Activated CD4-positive, alpha-beta T cell treated with anti-CD3 and anti-CD28 coated beads for 1 hour (primary cell): ENCODE measurements at regions not wholly inside any gene's neighbourhood (a gene's known extent, or its start where the extent isn't known, plus 50 kb on each side); places are given as distances from the start of the nearest gene placed in this dataset.
"Not testable (repeated sequence)": the region's sequence is repeated elsewhere in the genome, so short reads cannot be mapped to it uniquely, and the experiment has no call there.

Experiments
- DNase-seq: peaks from one replicate; pipeline ENCODE4 v3.0.0-alpha.2; 2020

DNA sequence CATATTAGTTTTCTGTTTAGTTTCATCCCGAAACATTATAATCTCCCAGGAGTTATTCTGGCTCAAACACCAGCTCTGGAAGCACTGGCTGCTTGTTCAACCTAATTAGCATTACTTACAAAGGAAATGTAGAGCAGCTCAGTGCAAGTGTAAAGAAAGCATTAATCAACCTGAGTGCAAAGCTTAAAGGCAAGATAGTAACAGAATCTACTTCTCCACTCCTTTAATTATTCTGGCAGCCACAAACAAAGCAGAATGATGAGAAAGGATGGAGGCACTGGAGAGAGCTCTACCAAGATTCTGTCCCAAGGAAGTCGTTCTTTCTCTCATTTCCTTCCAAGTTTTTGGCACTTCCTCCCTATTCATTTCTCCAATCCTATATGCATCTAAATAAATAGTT lies 1384.0 kb downstream of the ZPLD1 start:
- DNase-seq: no peak

GRCh38 chr3:103825586-103825985 lies 1390.8 kb downstream of the ZPLD1 start:
- no peak for DNase-seq

DNA sequence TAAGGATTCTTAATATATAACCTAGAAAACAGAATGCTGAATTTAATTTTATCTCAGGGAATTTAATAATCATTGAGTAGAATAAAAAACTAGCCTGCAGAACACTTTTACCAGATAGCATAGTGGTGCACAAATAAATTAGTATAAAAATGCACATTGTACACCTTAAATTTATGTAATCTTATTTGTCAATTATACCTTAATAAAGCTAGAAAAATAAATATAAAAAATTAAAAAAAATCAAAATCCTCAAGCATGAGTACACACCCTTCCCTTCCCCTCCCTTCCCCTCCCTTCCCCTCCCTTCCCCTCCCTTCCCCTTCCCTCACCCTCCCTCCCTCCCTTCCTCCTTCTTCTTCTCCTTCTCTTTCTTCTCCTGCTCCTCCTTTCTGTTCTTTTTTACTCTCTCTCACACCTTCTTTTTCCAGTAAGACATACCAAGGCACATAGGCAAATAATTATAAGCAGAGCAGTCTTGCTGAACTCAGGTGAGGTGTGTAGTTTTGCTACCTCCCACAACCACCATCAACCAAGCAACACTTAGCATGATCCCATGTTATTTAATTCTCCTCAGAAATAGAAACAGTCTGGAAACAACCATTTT lies 1395.0 kb downstream of the ZPLD1 start:
- DNase-seq: no peak

DNA sequence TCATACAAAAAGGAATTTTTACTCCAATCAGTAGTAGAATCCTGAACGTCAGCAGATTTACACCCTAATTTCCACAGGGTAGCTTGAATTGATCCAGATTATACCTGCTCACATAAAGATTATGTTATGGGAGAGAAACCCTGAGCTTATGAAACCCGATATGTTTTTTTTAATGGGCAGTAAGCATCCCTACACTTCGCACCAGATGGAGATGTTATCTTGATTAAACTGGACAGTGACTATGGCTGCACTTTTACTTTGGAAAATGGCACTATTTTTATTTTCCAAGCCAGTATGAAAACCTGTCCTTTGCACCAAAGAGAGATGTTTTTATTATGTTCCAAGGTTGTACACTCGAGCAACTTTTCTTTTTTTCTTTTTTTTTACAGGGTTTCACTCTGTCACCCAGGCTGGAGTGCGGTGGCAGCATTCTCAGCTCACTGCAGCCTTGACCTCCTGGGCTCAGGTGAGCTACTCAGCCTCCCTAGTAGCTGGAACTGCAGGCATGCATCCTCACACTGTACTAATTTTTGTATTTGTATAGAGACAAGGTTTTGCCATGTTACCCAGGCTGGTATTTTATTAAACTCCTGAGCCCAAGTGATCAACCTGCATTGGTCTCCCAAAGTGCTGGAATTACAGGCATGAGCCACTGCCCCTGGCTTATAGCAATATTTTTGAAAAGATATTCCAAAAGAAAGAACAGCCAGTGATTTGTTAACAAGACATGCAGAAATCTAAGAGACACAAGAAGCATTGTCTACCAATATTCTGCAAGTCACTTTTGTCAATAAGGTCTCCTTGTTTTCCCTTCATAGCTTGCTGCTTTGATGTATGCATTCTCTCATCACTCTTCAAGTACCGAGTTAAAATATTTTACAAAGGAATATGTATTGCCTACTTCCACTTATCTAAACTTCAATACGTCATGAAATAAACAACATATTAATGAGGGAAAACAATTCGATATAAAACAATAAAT lies 1412.6 kb downstream of the ZPLD1 start:
- DNase-seq: no peak

DNA sequence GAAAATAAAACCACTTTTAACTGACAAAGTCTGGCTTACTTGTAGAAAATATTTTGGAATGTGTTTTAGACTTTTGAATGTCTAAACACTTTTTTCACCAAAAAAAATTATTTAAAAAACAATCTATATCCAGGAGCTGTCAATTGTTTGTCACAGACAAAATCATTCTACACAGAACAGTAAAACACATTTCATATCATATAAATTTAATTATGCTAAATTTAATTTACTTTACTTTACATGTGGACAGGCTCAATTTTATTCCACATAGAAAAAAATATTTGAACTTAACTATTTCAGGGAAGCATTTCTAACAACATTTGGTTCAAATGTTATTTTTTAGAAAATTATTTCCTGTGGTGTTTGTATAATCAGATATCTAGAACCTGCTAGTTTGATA lies 1417.0 kb downstream of the ZPLD1 start:
- no peak for DNase-seq

DNA sequence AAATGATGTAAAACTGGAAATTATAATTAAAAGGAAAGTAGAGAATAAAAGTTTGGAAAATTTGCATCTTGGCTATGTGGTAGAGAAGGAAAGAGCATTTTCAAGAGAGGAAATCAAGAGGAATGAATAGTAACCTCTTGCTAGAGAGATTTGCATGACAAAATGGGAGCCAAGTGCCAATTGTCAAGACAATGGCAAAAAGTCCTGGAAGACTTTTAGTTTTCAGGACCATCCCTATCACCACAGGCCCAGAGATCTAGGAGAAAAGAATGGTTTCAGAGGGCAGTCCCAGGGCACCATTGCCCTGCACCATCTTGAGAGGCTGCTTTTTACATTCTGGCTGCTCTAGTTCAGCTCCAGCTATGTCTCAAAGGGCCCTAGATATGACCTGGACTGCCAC lies 1427.6 kb downstream of the ZPLD1 start:
- DNase-seq: no peak

- DNase-seq: no peak
Measured at GRCh38 chr3:103863381-103863780, 1428.6 kb downstream of the ZPLD1 start.

GRCh38 chr3:103866113-103866512 lies 1431.3 kb downstream of the ZPLD1 start:
- no peak for DNase-seq

DNA sequence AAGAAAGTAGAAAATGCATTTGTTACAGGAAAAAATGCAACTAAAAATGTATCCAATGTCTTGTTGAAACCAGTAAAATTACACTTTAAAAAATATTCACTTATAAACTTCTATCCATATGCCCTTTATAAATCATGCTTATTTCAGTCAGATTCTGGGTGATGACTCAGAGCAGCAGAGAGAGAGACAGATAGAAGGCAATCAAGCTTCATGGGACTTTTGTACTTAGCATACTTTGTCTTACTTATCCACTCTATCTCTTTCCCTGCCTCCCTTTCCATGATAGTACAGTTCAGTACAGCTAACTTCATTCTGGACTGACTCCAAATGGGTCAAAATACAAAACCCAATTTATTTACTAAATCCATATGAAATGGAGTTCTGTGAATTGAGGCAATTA lies 1438.2 kb downstream of the ZPLD1 start:
- DNase-seq: no peak

- no peak for DNase-seq
Measured at GRCh38 chr3:103873897-103874545, 1439.2 kb downstream of the ZPLD1 start.

DNA sequence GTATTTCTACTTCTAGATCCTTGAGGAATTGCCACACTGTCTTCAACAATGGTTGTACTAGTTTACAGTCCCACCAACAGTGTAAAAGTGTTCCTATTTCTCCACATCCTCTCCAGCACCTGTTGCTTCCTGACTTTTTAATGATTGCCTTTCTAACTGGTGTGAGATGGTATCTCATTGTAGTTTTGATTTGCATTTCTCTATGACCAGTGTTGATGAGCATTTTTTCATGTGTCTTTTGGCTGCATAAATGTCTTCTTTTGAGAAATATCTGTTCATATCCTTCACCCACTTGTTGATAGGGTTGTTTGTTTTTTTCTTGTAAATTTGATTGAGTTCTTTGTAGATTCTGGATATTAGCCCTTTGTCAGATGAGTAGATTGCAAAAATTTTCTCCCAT lies 1447.0 kb downstream of the ZPLD1 start:
- not testable (repeated sequence) for DNase-seq

- no peak for DNase-seq
Measured at GRCh38 chr3:103889675-103890074, 1454.9 kb downstream of the ZPLD1 start.

- no peak for DNase-seq
Measured at GRCh38 chr3:103894162-103894822, 1459.5 kb downstream of the ZPLD1 start.

GRCh38 chr3:103899328-103899727 lies 1464.5 kb downstream of the ZPLD1 start:
- no peak for DNase-seq

DNA sequence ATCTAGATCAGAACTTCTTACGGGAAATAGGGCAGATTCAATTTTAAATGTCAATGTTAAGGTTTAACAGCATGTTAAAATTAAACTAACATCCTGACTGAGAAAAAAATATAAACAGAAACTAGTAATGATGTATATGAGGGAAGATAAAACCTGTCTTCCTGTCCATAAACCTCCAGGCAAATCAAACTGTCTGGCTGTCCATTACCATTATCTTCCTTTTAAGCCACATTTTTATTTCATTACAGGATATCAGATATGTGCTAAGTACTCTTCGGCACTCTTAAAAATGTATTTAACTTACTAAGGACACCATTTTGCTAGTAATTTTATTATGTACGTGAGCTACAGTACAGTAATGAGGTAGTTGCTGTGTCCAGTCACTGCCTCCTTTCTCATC lies 1461.7 kb upstream of the ALCAM start:
- DNase-seq: no peak

DNA sequence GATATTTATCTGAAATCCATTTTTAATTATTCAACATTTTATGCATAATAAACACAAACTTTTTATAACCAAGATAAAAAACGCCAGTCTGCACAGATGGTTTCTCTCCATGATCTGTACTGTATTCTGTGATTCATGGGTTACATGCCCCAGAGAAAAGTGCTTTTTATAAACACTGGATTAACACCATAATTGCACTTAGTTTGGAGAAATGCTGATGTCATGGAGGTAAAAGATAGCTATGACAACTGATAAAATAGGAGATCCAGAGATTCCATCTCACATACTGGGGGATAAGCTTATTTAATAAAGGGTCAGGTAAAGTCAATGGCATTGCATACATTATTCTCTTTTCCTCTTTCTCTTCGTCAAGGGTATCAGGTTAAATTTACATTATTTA lies 1460.4 kb upstream of the ALCAM start:
- no peak for DNase-seq

- DNase-seq: no peak
Measured at GRCh38 chr3:103906808-103907207, 1459.9 kb upstream of the ALCAM start.

DNA sequence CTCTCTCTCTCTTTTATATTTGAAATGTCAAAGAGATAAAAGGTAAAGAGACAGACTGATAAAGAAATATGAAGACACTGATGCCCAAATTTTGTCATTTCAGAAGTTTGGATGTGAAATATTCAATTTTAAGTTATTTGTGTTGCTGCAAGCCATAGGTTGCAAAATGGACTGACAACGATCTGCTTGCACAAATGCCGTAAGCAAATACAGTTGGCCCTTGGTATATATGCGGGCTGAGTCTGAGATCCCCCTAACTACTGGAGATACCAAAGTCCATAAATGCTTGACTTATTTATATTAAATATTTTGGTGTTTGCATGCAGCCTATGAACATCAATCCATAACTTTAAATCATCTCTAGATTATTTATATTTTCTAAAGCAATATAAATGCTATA lies 1459.1 kb upstream of the ALCAM start:
- DNase-seq: no peak

- DNase-seq: no peak
Measured at GRCh38 chr3:103909395-103909794, 1457.3 kb upstream of the ALCAM start.

DNA sequence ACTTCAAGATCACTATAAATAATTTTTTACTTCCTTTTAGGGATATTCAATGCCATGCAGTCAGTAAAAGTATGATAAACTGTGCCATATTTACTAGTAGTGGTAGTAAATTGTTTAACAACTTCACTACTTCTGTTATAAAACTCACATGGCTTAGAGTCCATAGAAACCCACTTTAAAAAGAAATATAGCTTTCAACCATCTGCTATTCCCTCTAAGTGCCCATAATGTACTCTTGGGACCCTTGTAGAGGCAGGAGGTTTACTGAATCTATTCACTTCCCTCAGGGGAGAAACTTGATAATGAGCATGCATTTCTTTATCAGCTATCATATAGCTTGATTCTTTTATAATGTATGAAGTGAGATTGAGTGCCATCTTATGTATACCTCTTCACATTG lies 1448.4 kb upstream of the ALCAM start:
- DNase-seq: no peak

GRCh38 chr3:103919327-103919726 lies 1447.4 kb upstream of the ALCAM start:
- no peak for DNase-seq

DNA sequence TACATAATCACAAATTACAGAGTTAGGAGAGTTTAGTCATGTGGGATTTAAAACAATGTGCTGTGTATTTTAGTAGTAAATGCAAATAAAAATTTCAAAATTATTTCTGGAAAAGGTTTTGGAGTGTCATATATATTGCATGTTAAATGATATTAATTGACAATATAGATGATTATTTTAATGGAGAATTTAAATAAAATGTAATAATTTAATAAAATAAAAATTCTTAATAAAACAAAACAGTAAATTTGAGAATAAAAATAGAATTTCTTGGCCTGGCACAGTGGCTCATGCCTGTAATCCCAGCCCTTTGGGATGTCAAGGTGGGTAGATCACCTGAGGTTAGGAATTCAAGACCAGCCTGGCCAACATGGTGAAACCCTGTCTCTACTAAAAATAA lies 1442.8 kb upstream of the ALCAM start:
- DNase-seq: no peak

DNA sequence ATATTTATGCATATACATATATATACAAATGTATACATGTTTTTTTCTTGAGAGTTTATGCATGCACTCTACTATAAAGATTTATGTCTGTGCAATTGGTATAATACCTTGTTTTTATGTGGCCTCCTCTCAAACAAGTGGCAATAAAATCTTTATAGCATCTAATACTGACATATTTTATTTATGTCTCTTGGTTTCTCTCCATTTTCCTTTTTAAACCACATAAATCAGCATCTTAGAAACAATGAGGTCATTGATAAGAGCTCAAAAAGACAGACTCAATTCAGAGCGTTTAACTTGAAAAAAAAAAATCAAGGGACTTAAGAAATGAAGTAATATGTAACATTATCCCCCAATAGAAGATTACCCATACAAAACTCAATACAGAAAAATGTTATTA lies 1442.2 kb upstream of the ALCAM start:
- DNase-seq: no peak
